Mammary epithelial cell (primary cell): ENCODE measurements at regions not wholly inside any gene's neighbourhood (a gene's known extent, or its start where the extent isn't known, plus 50 kb on each side); places are given as distances from the start of the nearest gene placed in this dataset.

Experiments
- EZH2 ChIP-seq: IDR thresholded peaks from 2 replicates; pipeline ENCODE4 v1.6.1; 2012; ENCODE audit warnings: low read length, inconsistent platforms, borderline replicate concordance
- TF ChIP-seq, protein P1 (sequence below), 2 donors: IDR thresholded peaks in 1 of 2; conservative IDR thresholded peaks in 1 of 2; 2 replicates each; pipeline ENCODE4 v1.5.1; 2011 to 2012; ENCODE audit warnings: inconsistent platforms in 2 of 2, low read length in 2 of 2, mild to moderate bottlenecking in 2 of 2, control low read depth in 1 of 2, low read depth in 1 of 2; ENCODE audit not compliant: insufficient read depth in 1 of 2; ENCODE audit errors: extremely low read depth in 1 of 2

DNA sequence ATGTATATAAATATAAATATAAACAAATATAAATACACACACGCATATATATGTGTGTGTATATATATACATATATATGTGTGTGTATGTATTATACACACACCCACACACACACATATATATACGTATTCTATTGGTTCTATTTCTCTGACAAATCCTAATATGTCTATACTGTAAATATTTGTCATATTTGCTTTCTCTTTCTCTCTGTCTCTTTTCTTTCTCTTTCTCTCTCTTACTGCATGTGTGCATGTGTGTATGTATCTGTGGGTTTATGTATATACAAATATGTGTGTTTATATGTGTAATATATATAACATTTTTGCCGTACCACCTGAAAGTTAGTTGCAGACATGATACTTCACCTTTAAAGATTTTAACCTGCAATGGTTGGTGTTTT, 174.2 kb upstream of the PLEKHG7 start:
- TF ChIP-seq, protein P1, sequence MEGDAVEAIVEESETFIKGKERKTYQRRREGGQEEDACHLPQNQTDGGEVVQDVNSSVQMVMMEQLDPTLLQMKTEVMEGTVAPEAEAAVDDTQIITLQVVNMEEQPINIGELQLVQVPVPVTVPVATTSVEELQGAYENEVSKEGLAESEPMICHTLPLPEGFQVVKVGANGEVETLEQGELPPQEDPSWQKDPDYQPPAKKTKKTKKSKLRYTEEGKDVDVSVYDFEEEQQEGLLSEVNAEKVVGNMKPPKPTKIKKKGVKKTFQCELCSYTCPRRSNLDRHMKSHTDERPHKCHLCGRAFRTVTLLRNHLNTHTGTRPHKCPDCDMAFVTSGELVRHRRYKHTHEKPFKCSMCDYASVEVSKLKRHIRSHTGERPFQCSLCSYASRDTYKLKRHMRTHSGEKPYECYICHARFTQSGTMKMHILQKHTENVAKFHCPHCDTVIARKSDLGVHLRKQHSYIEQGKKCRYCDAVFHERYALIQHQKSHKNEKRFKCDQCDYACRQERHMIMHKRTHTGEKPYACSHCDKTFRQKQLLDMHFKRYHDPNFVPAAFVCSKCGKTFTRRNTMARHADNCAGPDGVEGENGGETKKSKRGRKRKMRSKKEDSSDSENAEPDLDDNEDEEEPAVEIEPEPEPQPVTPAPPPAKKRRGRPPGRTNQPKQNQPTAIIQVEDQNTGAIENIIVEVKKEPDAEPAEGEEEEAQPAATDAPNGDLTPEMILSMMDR (conservative IDR thresholded peaks at IDR 0.05 in 1 of 2, IDR thresholded peaks at IDR 0.05 in 1 of 2; ENCODE audit: extremely low read depth in 1 of 2, insufficient read depth in 1 of 2, low read depth in 1 of 2, low read length in 2 of 2), result no peak
- no peak for TF ChIP-seq EZH2
